Calu3 (cell line): ENCODE measurements at regions not wholly inside any gene's neighbourhood (a gene's known extent, or its start where the extent isn't known, plus 50 kb on each side); places are given as distances from the start of the nearest gene placed in this dataset.
A peak's percentile ranks its signal among the peaks of the same experiment; 100 is the strongest.

ENCODE experiments used
- BruUV-seq: library from RNA; stranded (reverse); fragments of 400-500 nt; replicated peaks from 2 replicates; lab custom pipeline; 2021; lab: Mats Ljungman, UMichigan
- CTCF ChIA-PET: fragments of 300-600 bp; sonication (Branson Sonifier 250); formaldehyde crosslinking; loops from one replicate; lab custom pipeline; 2022; ENCODE audit warnings: antibody characterized with exemption; lab: Charles Lee
- DNase-seq: peaks from one replicate; pipeline ENCODE4 v3.0.0; 2022
- H3K27ac Mint-ChIP-seq: one replicate; pipeline ENCODE4 v1.8.0; 2022; ENCODE audit warnings: mixed read lengths; ENCODE audit not compliant: unreplicated experiment
- H3K27me3 Mint-ChIP-seq: one replicate; pipeline ENCODE4 v1.8.0; 2022; ENCODE audit warnings: mixed read lengths; ENCODE audit not compliant: unreplicated experiment
- H3K36me3 Mint-ChIP-seq: one replicate; pipeline ENCODE4 v1.8.0; 2022; ENCODE audit warnings: mild to moderate bottlenecking, moderate library complexity, mixed read lengths; ENCODE audit not compliant: insufficient read depth, unreplicated experiment
- H3K4me1 Mint-ChIP-seq: one replicate; pipeline ENCODE4 v1.8.0; 2022; ENCODE audit warnings: mild to moderate bottlenecking, low read depth, mixed read lengths; ENCODE audit not compliant: unreplicated experiment
- H3K4me3 Mint-ChIP-seq: one replicate; pipeline ENCODE4 v1.8.0; 2022; ENCODE audit warnings: mild to moderate bottlenecking, low read depth, moderate library complexity, mixed read lengths; ENCODE audit not compliant: unreplicated experiment
- H3K9me3 Mint-ChIP-seq: one replicate; pipeline ENCODE4 v1.8.0; 2022; ENCODE audit warnings: low read depth, mixed read lengths; ENCODE audit not compliant: unreplicated experiment
- CTCF ChIP-seq: fragments of 200-600 bp; IDR thresholded peaks from one replicate; pipeline ENCODE4 v1.8.0; 2022; ENCODE audit warnings: antibody characterized with exemption; ENCODE audit not compliant: unreplicated experiment
- intact Hi-C: fragments of 100-400 bp; cut with micrococcal nuclease; formaldehyde crosslinking; loops from one replicate; pipeline ENCODE4 v1.10.0; 2022; ENCODE audit not compliant: unreplicated experiment

- H3K36me3 Mint-ChIP-seq = no peaks in the 10 kb centered on the region
- TF ChIP-seq CTCF = no peak
- no peak overlapping the region for H3K4me3 Mint-ChIP-seq
- H3K27me3 Mint-ChIP-seq = no peaks in the 10 kb centered on the region
- H3K4me1 Mint-ChIP-seq = peaks cover 26% of the 10 kb centered on the region
- BruUV-seq = no TSS peak
- CTCF ChIA-PET = no interaction called here
- no peak for DNase-seq
- no peaks in the 10 kb centered on the region for H3K9me3 Mint-ChIP-seq
- intact Hi-C loops = loop anchor here (10.0 kb wide), 4 partner anchors 87 to 1057 kb away; no protein-coding TSS in a partner anchor
- peak overlapping the region; percentile 85 for H3K27ac Mint-ChIP-seq
Observed at GRCh38 chr4:159768016-159768415, 665.1 kb downstream of the RAPGEF2 start.

- intact Hi-C loops = no loop called here
- Mint-ChIP-seq H3K36me3 (no peaks in the 10 kb centered on the region), H3K27ac (peak overlapping the region; percentile 84), H3K9me3 (no peaks in the 10 kb centered on the region), H3K27me3 (no peaks in the 10 kb centered on the region), H3K4me1 (peaks cover 26% of the 10 kb centered on the region), H3K4me3 (no peak overlapping the region)
- DNase-seq = no peak
- CTCF ChIA-PET = no interaction called here
- no peak for TF ChIP-seq CTCF
- no TSS peak for BruUV-seq
Observed at GRCh38 chr4:159770401-159770800, 667.5 kb downstream of the RAPGEF2 start.

- Mint-ChIP-seq H3K4me3 (no peak overlapping the region), H3K4me1 (peaks cover 29% of the 10 kb centered on the region), H3K27me3 (no peaks in the 10 kb centered on the region), H3K9me3 (no peaks in the 10 kb centered on the region), H3K27ac (peak overlapping the region; percentile 84), H3K36me3 (no peaks in the 10 kb centered on the region)
- CTCF ChIA-PET = no interaction called here
- no TSS peak for BruUV-seq
- DNase-seq = no peak
- TF ChIP-seq CTCF = no peak
- intact Hi-C loops = no loop called here
Observed at GRCh38 chr4:159770969-159771368, 668.1 kb downstream of the RAPGEF2 start.

GRCh38 chr4:159776961-159777360 is 674.1 kb downstream of the RAPGEF2 start:
- no peaks in the 10 kb centered on the region for H3K9me3 Mint-ChIP-seq
- H3K27ac Mint-ChIP-seq = no peak overlapping the region
- BruUV-seq = no TSS peak
- intact Hi-C loops = no loop called here
- peaks cover 9% of the 10 kb centered on the region for H3K4me1 Mint-ChIP-seq
- H3K27me3 Mint-ChIP-seq = no peaks in the 10 kb centered on the region
- CTCF ChIA-PET = no interaction called here
- TF ChIP-seq CTCF = no peak
- no peaks in the 10 kb centered on the region for H3K36me3 Mint-ChIP-seq
- no peak overlapping the region for H3K4me3 Mint-ChIP-seq
- no peak for DNase-seq
